ENCODE measurements at regions not wholly inside any gene's neighbourhood (a gene's known extent, or its start where the extent isn't known, plus 50 kb on each side); places are given as distances from the start of the nearest gene placed in this dataset.
"Not testable (repeated sequence)": the region's sequence is repeated elsewhere in the genome, so short reads cannot be mapped to it uniquely, and the experiment has no call there.

GRCh38 chr3:171548917-171549316 lies 88.7 kb upstream of the TNIK start:
- DNase-seq (ENCODE audit: low spot score), result no peak

GRCh38 chr3:171543759-171544300 lies 83.6 kb upstream of the TNIK start:
- DNase-seq (ENCODE audit: low spot score), result no peak

GRCh38 chr3:171542976-171543375 lies 82.8 kb upstream of the TNIK start:
- DNase-seq (ENCODE audit: low spot score), result no peak

GRCh38 chr3:171541647-171542046 lies 81.4 kb upstream of the TNIK start:
- no peak for DNase-seq (ENCODE audit: low spot score)

- no peak for DNase-seq (ENCODE audit: low spot score)
Measured at GRCh38 chr3:171541181-171541580, 81.0 kb upstream of the TNIK start.

- no peak for DNase-seq (ENCODE audit: low spot score)
Measured at GRCh38 chr3:171535799-171536198, 75.6 kb upstream of the TNIK start.

- DNase-seq (ENCODE audit: low spot score), result no peak
Measured at GRCh38 chr3:171535133-171535532, 74.9 kb upstream of the TNIK start.

- DNase-seq (ENCODE audit: low spot score), result no peak
Measured at GRCh38 chr3:171533702-171534101, 73.5 kb upstream of the TNIK start.

- no peak for DNase-seq (ENCODE audit: low spot score)
Measured at GRCh38 chr3:171532294-171532693, 72.1 kb upstream of the TNIK start.

- no peak for DNase-seq (ENCODE audit: low spot score)
Measured at GRCh38 chr3:171531716-171532115, 71.5 kb upstream of the TNIK start.

- DNase-seq (ENCODE audit: low spot score), result no peak
Measured at GRCh38 chr3:171528102-171528501, 67.9 kb upstream of the TNIK start.

GRCh38 chr3:171526869-171527268 lies 66.7 kb upstream of the TNIK start:
- no peak for DNase-seq (ENCODE audit: low spot score)

- DNase-seq (ENCODE audit: low spot score), result no peak
Measured at GRCh38 chr3:171526146-171526545, 65.9 kb upstream of the TNIK start.

GRCh38 chr3:171525437-171525836 lies 65.2 kb upstream of the TNIK start:
- no peak for DNase-seq (ENCODE audit: low spot score)

- DNase-seq (ENCODE audit: low spot score), result no peak
Measured at GRCh38 chr3:171524921-171525310, 64.7 kb upstream of the TNIK start.

- no peak for DNase-seq (ENCODE audit: low spot score)
Measured at GRCh38 chr3:171522651-171523050, 62.4 kb upstream of the TNIK start.

- not testable (repeated sequence) for DNase-seq (ENCODE audit: low spot score)
Measured at GRCh38 chr3:171519423-171519822, 59.2 kb upstream of the TNIK start.

GRCh38 chr3:171516765-171517164 lies 56.6 kb upstream of the TNIK start:
- DNase-seq (ENCODE audit: low spot score), result peak; percentile 8

GRCh38 chr3:171514466-171514865 lies 54.3 kb upstream of the TNIK start:
- DNase-seq (ENCODE audit: low spot score), result no peak

GRCh38 chr3:171511450-171511849 lies 51.2 kb upstream of the TNIK start:
- DNase-seq (ENCODE audit: low spot score), result no peak

Measured in SW480 (cell line).